Tibial nerve (tissue), 4 donors: ENCODE measurements at regions not wholly inside any gene's neighbourhood (a gene's known extent, or its start where the extent isn't known, plus 50 kb on each side); places are given as distances from the start of the nearest gene placed in this dataset.

ENCODE experiments used
- DNase-seq, 2 donors: peaks; one replicate each; pipeline ENCODE4 v3.0.0-alpha.2; 2019; ENCODE audit warnings: low spot score in 2 of 2
- H3K27ac ChIP-seq, 4 donors: fragments of 200-600 bp; sonication (generic) in 3 of 4; one replicate each; pipeline ENCODE4 v1.5.1; 2017 to 2019; ENCODE audit warnings: mild to moderate bottlenecking in 1 of 4
- H3K27me3 ChIP-seq, 2 donors: fragments of 200-600 bp; sonication (generic) in 1 of 2; one replicate each; pipeline versions ENCODE4 v1.5.1 to v1.6.0; 2017 to 2019
- H3K36me3 ChIP-seq, 3 donors: fragments of 200-600 bp; sonication (generic); one replicate each; pipeline ENCODE4 v1.5.1; 2018 to 2019
- H3K4me1 ChIP-seq, 4 donors: fragments of 200-600 bp; sonication (generic) in 3 of 4; one replicate each; pipeline ENCODE4 v1.5.1; 2017 to 2019
- H3K4me3 ChIP-seq, 4 donors: fragments of 200-600 bp; sonication (generic) in 3 of 4; one replicate each; pipeline ENCODE4 v1.5.1; 2017 to 2019; ENCODE audit warnings: mild to moderate bottlenecking in 1 of 4, moderate library complexity in 1 of 4
- H3K9me3 ChIP-seq, 4 donors: fragments of 200-600 bp; sonication (generic) in 3 of 4; one replicate each; pipeline ENCODE4 v1.5.1; 2017 to 2019
- EP300 ChIP-seq, 2 donors: sonication (generic); formaldehyde crosslinking; IDR thresholded peaks; one replicate each; pipeline ENCODE4 v1.6.1; 2017; ENCODE audit warnings: antibody characterized with exemption in 2 of 2, mild to moderate bottlenecking in 1 of 2
- POLR2A ChIP-seq, 2 donors: fragments of 450-650 bp; IDR thresholded peaks; one replicate each; pipeline ENCODE4 v1.6.1; 2017; ENCODE audit warnings: antibody characterized with exemption in 2 of 2, mild to moderate bottlenecking in 2 of 2, moderate library complexity in 2 of 2
- WGBS, 2 donors: methylation state at CpG; one replicate each; pipeline ENCODE4 v1.1.5; 2018; 5-methylcytosine and 5-hydroxymethylcytosine counted together
- TF ChIP-seq, protein P1 (sequence below), 5 experiments: fragments of 200-600 bp in 3 of 5; fragments of 450-650 bp in 2 of 5; sonication (generic) in 3 of 5; IDR thresholded peaks; one replicate each; pipeline ENCODE4 v1.5.1; 2016 to 2019; ENCODE audit warnings: antibody characterized with exemption in 5 of 5, mild to moderate bottlenecking in 3 of 5, moderate library complexity in 2 of 5

DNA sequence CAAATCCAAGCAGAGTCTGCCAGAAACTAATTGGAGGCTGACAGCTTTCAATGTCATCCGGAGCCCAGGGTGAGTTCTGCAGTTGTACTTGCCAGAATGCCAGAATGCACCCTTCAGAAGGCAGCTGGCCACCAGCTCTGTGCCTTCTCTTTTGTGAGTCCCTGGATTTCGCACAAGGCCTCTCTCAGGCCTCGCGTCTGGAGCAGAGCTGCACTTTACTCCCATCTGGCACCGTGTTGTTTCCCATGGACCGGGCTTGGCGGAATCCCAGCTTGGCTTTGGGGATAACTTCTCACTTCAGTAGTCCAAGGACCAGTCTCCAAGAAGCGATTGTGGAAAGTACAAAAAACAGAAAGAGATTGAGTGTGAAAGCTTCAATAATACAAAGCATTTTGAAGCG, 451.3 kb upstream of the KIRREL3 start:
- no peak overlapping the region for H3K4me3 ChIP-seq
- H3K9me3 ChIP-seq = no peaks in the 10 kb centered on the region
- no peak overlapping the region for H3K27ac ChIP-seq
- 64 to 69% methylated on average over 9 of the region's 9 CpGs for WGBS, 2 donors
- no peak for TF ChIP-seq POLR2A (IDR thresholded peaks at IDR 0.05)
- TF ChIP-seq, protein P1, sequence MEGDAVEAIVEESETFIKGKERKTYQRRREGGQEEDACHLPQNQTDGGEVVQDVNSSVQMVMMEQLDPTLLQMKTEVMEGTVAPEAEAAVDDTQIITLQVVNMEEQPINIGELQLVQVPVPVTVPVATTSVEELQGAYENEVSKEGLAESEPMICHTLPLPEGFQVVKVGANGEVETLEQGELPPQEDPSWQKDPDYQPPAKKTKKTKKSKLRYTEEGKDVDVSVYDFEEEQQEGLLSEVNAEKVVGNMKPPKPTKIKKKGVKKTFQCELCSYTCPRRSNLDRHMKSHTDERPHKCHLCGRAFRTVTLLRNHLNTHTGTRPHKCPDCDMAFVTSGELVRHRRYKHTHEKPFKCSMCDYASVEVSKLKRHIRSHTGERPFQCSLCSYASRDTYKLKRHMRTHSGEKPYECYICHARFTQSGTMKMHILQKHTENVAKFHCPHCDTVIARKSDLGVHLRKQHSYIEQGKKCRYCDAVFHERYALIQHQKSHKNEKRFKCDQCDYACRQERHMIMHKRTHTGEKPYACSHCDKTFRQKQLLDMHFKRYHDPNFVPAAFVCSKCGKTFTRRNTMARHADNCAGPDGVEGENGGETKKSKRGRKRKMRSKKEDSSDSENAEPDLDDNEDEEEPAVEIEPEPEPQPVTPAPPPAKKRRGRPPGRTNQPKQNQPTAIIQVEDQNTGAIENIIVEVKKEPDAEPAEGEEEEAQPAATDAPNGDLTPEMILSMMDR (IDR thresholded peaks at IDR 0.05) = no peak
- no peak for TF ChIP-seq EP300 (IDR thresholded peaks at IDR 0.05)
- H3K36me3 ChIP-seq = no peaks in the 10 kb centered on the region
- H3K4me1 ChIP-seq = no peaks in the 10 kb centered on the region
- no peaks in the 10 kb centered on the region for H3K27me3 ChIP-seq
- DNase-seq = no peak

DNA sequence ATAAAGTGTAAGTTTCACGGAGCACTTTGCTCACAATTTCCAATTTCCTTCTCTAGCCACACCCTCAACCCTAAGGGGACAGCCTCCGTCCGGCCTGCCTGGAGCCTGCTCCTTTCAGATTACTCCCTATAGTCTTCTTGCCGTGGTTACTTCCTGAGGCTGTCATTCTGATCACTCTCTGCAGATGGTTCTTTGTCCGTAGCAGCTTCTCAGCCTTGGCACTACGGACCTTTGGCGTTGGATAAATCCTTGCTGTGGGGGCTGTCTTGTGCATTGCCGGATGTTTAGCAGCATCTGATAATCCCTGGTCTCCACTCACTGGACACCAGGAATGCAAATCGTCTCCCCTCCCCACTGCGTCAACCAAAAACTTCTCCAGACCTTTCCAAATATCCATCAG, 447.5 kb upstream of the KIRREL3 start:
- H3K9me3 ChIP-seq = no peaks in the 10 kb centered on the region
- no peak overlapping the region for H3K27ac ChIP-seq
- H3K4me3 ChIP-seq = no peak overlapping the region
- WGBS, 2 donors = 69 to 73% methylated on average over 10 of the region's 10 CpGs
- TF ChIP-seq, protein P1 (IDR thresholded peaks at IDR 0.05) = no peak
- TF ChIP-seq EP300 (IDR thresholded peaks at IDR 0.05) = no peak
- TF ChIP-seq POLR2A (IDR thresholded peaks at IDR 0.05) = no peak
- H3K27me3 ChIP-seq = no peaks in the 10 kb centered on the region
- no peaks in the 10 kb centered on the region for H3K36me3 ChIP-seq
- DNase-seq = no peak
- no peaks in the 10 kb centered on the region for H3K4me1 ChIP-seq

DNA sequence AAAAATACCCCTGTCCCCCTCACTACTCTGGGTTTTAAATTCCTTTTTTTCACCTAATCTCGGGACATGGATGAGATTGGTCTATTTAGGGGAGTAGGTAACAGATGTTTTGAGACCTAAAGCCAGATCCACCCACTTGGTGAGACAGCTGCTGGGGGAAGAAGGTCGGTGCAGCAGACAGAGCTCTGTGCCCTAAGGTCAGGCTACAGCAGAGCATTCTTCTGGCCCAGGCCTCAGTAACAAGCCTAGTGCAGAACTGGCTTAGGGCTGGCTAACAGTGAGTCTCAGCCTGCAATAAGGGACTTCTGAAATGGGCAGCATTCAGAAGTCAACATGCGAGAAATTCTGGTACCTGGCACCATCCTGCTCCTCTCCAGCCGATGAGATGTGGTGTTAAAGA, 444.9 kb upstream of the KIRREL3 start:
- DNase-seq = no peak
- TF ChIP-seq, protein P1 (IDR thresholded peaks at IDR 0.05) = no peak
- TF ChIP-seq POLR2A (IDR thresholded peaks at IDR 0.05) (no peak), EP300 (IDR thresholded peaks at IDR 0.05) (no peak)
- Histone ChIP-seq H3K9me3 (no peaks in the 10 kb centered on the region), H3K27ac (no peak overlapping the region), H3K27me3 (no peaks in the 10 kb centered on the region), H3K36me3 (no peaks in the 10 kb centered on the region), H3K4me1 (no peaks in the 10 kb centered on the region), H3K4me3 (no peak overlapping the region)
- WGBS, 2 donors = 48 to 53% methylated on average over 4 of the region's 4 CpGs

DNA sequence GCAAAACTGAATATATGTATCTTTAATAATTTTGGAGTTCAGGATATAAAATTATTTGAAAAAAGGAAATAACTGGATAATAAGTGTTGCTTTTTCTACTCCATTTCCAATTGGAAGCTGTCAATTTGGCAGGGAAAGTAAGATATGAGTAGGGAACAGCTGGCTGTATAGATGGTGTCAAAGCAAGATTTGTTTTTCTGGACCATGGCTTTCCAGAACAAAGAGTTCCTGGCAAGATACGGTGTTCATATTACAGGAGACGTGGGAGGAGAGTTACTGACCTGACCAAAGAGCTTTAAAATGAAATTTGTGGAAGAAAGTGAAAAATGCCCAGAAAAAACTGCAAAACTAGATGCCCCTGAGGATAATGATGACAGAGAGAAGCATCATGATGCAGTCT, 442.7 kb upstream of the KIRREL3 start:
- no peaks in the 10 kb centered on the region for H3K4me1 ChIP-seq
- no peaks in the 10 kb centered on the region for H3K36me3 ChIP-seq
- H3K9me3 ChIP-seq = no peaks in the 10 kb centered on the region
- DNase-seq = no peak
- WGBS, 2 donors = 56 to 59% methylated on average over 2 of the region's 2 CpGs
- H3K27me3 ChIP-seq = no peaks in the 10 kb centered on the region
- no peak overlapping the region for H3K4me3 ChIP-seq
- H3K27ac ChIP-seq = no peak overlapping the region
- TF ChIP-seq POLR2A (IDR thresholded peaks at IDR 0.05) = no peak
- TF ChIP-seq, protein P1 (IDR thresholded peaks at IDR 0.05) = no peak
- TF ChIP-seq EP300 (IDR thresholded peaks at IDR 0.05) = no peak

DNA sequence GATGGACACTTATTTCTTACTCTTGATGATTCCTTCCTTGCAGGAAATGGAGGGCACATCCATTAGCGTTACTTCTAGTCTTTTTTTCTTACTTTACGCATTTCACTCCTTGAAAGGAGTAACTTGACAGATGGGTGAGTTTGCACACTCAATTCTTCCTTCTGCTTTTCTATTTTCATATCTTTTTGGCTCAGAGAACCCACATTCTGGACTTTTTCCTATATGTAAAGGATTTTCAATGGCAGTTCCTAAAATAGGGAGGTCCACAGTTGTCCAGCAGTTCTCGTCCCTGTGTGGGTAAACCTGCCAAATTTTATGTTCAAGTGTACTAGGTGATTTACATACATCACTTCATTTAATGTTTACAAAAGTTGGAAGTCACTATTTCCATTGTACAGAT, 440.0 kb upstream of the KIRREL3 start:
- TF ChIP-seq, protein P1 (IDR thresholded peaks at IDR 0.05) = no peak
- TF ChIP-seq POLR2A (IDR thresholded peaks at IDR 0.05) (no peak), EP300 (IDR thresholded peaks at IDR 0.05) (no peak)
- H3K9me3 ChIP-seq = no peaks in the 10 kb centered on the region
- H3K36me3 ChIP-seq = no peaks in the 10 kb centered on the region
- no peak overlapping the region for H3K4me3 ChIP-seq
- DNase-seq = no peak
- H3K27me3 ChIP-seq = no peaks in the 10 kb centered on the region
- H3K4me1 ChIP-seq = no peaks in the 10 kb centered on the region
- H3K27ac ChIP-seq = no peak overlapping the region
- WGBS, 2 donors = 77 to 90% methylated on average over 3 of the region's 3 CpGs
